NCI-H510A (cell line): ENCODE measurements at regions not wholly inside any gene's neighbourhood (a gene's known extent, or its start where the extent isn't known, plus 50 kb on each side); places are given as distances from the start of the nearest gene placed in this dataset.
"Not testable (repeated sequence)": the region's sequence is repeated elsewhere in the genome, so short reads cannot be mapped to it uniquely, and the experiment has no call there.

Source experiments
- DNase-seq: peaks from one replicate; lab custom pipeline; 2025; lab: John Stamatoyannopoulos, UW

DNA sequence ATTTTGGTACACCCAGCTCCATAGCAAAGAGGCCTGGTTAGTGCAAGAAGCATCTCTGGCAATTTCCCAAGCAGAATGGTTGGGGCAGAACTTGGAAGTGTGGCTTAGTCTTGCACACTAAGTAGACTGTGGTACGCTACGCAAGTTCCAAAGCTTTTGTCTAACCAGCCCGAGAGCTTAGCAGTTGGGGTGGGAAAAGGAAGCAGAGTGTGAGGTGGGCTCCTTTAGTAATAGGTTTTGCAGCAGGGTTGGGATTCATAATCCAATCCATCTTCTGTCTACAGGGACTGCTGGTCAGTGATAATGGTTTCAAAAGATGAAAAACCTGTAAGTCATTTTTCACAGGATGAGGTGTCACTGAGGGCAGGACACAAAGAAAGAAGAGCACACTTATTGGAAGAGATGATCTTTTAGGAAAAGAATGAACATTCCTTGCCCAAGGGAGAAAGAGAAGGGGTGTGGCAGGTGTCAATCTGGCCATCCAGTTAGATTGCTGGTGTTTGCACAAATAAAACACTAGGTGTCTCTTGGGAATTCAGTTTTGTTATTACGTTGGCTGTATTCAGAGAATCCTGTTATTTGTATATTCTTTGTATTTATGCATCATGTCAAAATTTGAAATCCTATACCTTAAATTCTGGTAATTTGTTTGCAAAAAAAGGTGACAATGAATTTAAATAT, 244.3 kb downstream of the GPAT3 start:
- DNase-seq = no peak

GRCh38 chr4:83779103-83780052, 243.5 kb downstream of the GPAT3 start:
- no peak for DNase-seq

DNA sequence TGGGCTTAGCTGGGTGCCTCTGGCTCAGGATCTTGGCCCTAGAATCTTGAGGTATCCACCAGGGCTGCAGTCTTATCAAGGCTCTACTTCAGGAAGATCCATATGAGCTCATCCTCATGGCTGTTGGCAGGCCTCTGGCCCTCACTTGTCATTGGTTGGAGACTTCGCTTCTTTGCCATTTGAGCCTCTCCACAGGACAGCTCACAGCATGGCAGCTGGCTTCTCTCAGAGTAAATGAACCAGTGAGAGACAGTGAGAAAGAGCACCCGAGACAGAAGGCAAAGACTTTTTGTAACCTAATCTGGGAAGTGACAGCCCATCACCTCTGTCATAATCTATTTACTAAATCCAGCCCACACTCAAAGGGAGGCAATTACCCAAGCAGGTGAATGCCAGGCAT, 236.8 kb downstream of the GPAT3 start:
- DNase-seq = no peak

DNA sequence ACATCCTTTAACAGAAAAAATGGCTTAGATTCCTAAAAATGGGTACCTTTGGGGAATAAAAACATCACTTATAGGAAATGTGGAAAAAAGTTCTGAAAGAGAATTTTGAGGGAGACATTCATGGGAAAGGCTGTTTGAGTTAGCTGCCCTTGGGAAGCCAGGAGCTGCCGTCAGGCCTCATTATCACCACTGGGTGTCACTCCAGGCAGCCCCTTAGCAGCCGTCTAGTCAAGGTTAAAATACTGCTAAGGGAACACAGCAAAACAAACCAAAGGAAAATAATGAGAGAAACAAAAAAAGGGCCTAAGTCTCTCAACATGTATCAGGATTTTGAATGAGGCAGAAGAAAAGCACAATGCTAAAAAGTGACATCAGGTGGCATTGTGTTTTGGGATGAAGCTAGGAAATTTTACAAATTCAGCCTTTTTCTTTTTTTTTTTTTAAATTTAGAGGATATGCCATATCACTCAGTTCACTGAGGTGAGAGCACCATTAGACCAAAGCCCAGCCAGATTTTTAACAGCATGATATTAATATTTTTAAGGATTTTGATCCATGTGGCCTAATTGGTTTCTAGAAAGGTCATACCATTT, 235.3 kb downstream of the GPAT3 start:
- no peak for DNase-seq

GRCh38 chr4:83768146-83768545, 232.2 kb downstream of the GPAT3 start:
- DNase-seq = no peak

DNA sequence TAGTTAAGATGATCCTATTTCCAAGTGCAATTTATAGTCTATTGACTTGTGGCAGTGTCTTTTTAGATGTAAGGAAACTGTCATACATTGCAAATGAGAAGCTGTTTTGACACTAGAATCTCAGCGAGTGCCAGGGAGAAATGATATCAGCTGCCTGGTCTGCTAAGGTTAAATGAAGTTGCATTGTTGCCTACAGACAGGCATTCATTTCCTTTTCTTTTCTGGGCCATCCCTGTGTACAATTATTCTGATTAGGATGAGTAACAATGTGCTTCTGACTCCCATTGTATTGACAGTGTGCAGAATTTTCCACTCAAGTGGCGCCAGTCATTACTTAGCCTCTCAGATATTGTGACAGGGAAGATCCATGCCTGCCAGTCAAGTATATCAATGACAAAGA, 231.2 kb downstream of the GPAT3 start:
- no peak for DNase-seq

DNA sequence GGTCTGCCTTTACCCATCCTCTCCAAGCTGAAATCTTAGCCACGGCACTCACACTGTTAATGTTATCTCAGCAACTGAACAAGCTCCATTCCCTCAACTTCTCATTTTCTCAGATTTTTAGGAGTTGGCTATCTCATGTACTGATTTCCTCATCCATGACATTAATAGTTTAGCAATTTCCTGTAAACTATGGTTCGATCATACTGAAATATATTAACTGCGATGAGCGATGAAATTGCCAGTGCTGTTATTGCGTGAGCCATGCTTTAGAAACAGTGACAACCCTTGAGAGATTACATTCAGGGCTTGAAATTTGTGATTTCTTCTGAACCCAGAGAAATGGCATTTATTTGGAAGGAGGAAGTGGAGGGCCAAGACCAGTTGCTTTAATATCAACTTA, 223.7 kb downstream of the GPAT3 start:
- DNase-seq = no peak

GRCh38 chr4:83758285-83758684, 222.4 kb downstream of the GPAT3 start:
- no peak for DNase-seq

DNA sequence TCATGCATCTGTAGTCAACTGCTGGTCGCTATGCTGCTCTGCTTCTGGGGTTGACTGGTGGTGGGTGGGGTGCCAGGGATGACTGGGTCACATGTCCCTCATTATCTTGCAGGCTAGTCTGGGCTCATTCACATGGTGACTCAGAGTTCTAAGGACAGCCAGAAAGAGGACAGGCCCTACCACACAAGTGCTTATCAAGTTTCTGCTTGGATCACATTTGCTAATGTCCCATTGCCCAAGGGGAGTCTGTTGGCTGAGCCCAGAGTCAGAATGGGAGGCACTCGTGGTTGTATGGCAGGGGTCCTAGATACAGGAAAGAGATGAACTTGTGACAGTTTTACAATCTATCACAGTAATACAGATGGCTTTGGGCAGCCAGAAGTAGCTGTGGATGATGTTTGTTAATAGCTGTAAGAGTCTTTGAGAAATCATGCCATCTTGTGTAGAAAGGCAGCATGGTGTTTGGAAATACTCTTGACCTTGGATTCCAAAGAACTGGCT, 221.3 kb downstream of the GPAT3 start:
- no peak for DNase-seq

DNA sequence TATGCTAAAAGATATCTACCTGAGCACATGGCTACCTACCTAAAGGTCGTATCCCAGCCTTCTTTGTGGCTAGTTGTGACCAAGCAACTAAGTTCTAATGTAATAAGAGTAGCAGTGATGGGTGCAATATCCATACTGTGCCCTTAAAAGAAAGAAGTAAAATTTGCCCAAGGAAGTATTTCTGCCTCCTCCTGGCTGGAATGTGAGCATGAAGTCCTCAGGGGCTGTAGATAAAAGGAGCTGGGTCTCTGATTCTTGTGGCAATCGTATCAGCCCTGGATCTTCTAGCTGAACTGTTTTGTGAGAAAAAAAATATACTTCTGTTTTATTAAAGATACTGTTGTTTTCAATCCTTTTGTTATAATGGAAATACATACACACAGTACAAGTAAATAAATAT, 217.4 kb downstream of the GPAT3 start:
- no peak for DNase-seq

DNA sequence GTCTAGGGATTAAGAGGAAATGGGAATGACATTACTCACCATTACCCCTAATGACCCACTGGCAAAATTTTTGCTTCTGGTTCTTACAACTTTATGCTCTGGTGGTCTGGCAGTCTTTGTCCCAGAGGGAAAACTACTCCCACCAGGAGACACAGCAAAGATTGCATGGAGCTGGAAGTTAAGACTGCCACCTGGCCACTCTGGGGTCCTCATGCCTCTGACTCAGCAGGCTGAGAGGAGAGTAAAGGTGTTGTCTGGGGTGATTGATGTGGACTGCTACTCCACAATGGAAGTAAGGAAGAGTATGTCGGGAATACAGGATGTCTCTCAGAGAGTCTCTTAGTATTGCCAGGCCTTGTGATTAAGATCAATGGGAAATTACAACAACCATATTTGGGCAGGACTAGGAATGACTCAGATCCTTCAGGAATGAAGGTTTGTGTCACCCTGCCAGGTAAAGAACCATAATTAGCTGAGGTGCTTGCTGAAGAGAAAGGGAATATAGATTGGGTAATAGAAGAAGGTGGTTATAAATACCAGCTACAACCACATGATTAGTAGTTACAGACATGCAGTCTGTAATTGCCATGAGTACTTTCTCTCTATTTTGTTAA, 215.5 kb downstream of the GPAT3 start:
- no peak for DNase-seq

DNA sequence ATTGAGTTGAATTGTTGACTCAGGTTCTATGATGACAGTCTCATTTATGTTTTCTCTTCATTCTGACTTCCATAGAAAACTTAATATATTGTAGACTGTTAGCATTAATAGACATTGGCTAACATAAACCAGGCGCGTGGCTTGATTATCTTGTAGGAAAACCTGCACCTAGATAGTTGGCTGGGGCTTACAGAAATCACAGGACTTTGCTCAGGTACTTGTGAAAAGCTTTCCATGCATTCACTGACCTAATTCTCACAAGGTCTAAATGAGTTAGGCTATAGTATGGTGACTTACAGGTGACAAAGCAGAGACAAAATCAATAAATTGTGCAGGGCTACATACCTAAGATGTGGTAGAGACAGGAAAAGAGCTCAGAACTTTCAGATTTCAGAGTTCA, 212.8 kb downstream of the GPAT3 start:
- DNase-seq = no peak

DNA sequence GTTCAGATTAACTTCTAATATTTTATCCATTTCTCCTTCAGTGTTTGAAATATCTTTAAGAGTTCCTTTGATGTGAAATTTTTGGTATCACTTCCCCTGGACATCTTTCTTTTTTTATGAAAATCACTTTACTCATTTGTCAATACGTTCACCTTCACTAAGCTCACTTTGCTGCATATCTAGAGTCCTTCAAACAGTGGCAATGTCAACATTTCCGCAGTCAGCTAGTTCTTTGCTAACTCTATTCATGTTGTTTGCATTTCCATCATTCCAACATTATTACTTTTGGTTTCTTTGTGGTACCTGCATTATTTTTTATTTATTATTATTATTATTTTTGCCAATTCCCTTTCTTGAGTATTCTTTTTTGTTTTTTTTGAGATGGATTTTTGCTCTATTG, 203.0 kb downstream of the GPAT3 start:
- no peak for DNase-seq

GRCh38 chr4:83734576-83734975, 198.7 kb downstream of the GPAT3 start:
- DNase-seq = no peak

DNA sequence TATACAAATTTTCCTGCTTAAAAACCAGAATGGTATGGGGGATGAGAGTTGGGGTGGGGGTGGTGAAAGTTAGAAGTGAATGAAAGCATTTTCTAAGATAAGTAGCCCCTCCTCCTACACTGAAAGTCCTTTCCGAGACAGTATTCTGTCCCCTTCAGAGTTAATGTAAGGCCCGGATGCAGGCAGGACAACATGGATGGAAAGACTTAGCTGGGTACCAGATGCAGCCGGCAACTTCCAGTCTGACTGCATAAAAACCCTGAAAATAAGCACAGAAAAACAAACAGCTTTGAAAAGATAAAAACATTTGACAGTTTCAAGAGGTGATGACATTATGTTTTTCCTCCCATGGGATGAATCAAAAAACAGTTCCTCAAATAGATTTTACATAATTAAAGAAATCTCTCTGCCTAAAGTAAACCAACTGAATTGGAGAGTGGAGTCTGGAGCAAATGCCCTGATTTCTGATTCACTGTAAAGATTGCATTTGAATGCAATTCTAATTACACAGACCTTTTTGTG, 196.3 kb downstream of the GPAT3 start:
- no peak for DNase-seq

DNA sequence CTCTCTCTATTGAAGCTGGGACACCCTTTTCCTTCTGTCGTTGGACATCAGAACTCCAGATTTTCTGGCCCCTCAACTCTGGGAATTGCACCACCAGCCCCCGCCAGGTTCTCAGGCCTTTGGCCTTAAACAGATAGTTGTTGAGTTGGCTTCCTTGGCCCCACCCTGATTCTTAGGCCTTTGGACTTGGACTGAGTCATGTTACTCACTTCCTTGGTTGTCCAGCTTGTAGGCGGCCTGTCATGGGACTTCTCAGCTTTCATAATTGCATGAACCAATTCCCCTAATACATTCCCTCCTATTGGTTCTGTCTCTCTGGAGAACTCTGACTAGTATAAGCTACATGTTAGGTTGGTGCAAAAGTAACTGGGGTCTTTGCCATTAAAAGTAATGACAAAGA, 195.7 kb downstream of the GPAT3 start:
- DNase-seq = no peak

DNA sequence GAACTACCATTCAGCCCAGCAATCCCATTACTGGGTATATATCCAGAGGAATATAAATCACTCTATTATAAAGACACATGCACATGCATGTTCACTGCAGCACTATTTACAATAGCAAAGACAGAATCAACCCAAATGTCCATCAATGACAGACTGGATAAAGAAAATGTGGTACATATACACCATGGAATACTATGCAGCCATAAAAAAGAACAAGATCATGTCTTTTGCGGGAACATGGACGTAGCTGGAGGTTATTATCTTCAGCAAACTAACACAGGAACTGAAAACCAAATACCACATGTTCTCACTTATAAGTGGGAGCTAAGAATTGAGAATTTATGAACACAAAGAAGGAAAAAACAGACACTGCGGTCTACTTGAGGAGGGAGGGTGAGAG, 195.1 kb downstream of the GPAT3 start:
- DNase-seq = not testable (repeated sequence)

DNA sequence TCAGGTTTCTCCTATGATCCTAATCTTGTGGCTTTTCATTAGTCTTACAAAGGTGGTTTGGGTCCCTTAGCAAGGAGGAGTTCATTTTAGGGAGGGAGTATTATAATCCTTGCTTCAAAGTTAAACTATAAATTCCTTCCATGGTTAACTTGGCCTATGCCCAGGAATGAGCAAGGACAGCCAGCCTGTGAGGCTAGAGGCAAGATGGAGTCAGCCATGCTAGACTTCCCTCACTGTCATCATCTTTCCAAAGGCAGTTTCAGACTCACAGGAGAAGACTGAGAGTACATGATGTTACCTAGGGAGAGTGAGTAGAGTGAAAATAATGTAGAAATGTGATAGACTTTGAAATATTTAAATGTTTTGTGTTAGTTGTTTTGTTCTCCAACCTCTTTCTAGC, 192.3 kb downstream of the GPAT3 start:
- no peak for DNase-seq

DNA sequence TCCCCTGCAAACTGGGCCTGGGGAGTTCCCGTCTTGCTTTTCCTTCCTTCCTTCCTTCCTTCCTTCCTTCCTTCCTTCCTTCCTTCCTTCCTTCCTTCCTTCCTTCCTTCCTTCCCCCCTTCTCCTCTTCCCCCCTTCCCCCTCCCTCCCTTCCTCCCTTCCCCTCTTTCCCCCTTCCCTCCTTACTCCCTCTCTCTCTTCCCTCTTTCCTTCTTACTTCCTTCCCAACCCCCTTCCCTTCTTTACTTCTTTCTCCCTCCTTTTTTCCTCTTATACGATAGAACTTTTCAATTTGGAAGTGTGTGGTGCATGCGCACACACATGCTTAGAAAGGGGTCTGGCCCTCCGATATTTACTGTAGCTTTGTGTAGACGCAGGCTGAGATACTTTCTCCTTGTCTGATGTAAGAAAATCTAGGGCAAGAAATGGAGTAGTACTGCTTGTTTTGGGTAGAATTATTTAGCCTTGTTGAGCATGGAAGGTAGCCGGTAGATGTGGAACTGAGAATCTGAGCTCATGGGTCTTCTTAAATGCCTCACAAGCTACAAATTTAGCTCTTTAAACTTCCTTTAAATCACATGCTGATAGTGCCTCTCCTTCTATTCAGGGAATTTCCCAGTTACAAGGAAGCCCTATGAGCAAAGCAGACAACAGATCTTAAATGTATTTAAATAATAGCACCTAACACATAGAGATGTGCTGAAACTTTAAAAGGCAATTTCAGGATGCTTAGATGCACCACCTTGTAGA, 189.6 kb downstream of the GPAT3 start:
- no peak for DNase-seq

DNA sequence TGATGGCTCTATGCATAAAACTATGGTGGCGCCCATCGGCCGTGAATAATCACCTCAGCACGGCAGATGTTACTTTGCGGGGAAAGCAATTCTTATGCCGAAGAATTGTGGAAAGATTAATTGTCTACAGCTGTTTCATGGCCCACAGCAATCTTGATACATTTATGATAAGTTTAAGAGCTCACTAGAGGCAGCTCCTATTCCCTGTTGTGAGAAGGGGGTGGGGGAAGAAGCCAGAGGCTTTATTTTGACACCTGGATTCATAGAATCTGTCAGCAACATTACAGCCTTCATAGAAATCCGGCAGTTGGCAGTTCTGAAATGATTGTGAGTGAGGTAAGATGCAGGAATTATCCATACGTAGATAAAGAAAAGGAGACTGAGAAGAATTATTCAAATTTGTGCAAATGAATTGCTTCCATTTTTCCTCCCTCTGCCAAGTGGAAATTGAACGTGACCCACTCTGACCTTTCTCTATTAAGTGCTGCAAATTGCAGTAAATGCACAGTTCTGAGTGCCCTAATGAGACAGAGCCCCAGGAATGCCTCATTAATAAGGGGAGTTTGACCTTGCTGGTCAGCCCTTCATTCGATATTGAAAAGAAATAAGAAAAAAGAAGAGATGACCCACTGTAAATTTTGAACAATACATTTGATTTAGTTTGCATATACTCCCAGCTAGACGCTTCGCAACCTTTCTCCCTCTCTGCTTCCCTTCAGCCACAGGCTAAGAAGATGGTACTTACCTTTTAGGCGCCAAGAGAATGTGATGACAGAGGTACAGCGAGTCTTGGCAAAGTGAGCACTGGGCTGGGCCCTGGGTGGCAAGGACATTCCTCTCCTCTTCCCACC, 188.8 kb downstream of the GPAT3 start:
- DNase-seq = no peak

DNA sequence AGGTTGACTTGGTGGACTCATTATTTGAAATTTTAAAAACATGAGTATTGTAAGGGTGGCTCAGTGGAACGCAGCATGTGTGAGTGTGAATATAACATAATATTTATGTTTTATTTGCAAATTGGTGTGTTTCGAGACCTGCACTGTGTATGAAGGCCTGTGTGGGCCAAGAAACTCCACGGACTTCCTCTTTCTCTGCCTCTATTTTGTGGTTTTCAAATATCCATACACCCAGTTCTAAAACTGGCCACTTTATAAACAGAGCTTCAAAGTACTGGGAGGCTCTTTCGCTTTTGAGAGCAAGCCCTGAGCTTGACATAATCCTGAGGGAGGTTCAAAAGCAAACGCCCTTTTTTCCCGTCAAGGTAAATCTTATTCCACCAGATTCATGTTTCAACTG, 187.7 kb downstream of the GPAT3 start:
- DNase-seq = no peak
